AG20443 (cell line): ENCODE measurements at regions not wholly inside any gene's neighbourhood (a gene's known extent, or its start where the extent isn't known, plus 50 kb on each side); places are given as distances from the start of the nearest gene placed in this dataset.
"Not testable (repeated sequence)": the region's sequence is repeated elsewhere in the genome, so short reads cannot be mapped to it uniquely, and the experiment has no call there.

ENCODE experiments used
- DNase-seq: peaks from one replicate; pipeline ENCODE4 v3.0.0; 2012; ENCODE audit warnings: low spot score, mixed read lengths

DNA sequence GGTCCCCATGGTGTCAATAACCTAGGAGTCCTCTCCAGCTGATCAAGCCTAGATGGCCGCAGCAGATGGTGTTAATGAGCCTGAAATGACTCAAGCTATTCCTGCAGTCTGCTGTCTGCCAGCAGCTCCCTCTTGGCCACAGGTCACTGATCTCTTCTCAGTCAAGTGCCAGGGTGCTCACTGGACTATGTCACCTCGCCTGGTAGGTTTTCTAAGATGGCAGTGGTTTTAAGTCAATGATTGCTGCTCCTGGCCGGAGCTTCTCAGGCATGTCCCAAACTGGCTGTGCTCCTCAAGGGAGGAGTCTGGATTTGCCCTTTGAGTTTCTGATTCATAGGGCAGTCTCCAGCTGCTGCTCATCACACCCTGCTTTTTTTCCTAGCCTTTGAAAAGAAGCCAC lies 58.6 kb upstream of the SHISA6 start:
- DNase-seq = no peak

DNA sequence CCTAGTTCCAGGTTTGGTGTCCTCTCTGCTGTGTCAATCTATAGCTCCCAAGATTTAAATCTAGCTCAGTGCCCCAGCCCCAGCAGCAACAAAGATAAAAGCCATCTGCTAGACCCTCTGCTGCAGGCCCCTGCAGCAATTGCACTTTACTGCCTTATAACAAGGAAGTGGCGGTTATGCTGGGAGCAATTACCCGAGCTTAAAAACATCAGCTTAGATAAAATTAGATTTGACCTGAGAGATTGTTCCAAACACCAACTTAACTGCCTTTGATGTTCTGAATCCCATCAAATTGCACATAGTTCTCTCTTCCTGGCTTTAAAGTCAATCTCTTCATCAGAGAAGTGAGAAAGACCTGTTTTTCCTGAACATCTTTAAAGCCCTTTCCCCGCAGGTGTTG lies 62.4 kb upstream of the SHISA6 start:
- DNase-seq = no peak

DNA sequence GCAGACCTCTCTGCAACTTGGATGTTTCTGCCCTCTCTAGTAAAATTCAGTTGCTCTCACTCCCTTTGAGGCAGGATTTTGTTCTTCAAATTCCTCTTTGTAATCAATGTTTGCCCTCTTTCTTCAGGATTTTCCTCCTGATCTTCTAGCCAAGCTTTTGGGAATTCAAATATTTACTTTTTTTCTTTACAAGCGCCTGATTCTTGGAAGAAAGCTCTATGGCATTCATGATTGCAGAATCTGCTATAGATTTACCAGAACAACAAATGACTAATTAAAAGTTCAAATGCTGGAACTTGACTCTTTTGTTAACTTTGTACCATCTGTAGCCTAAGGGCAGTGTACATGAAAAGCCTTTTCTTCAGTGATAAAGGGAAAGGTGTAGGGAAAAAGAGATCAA lies 63.7 kb upstream of the SHISA6 start:
- no peak for DNase-seq

DNA sequence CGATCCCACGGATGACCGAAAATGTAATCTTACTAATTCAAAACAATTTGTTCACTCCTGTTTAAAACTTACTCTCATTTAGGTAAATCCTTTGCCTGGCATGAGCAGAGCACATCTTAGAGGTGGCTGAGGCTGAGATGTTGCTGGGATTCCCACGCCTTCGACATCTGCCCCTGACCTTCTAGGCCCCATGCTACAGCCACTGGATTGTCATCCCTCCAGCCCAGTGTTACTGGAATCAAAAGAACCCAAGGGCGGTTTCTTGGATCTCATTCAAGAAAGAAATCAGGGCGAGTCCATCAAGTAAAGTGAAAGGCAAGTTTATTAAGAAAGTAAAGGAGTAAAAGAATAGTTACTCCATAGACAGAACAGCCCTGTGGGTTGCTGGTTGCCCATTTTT lies 64.5 kb upstream of the SHISA6 start:
- no peak for DNase-seq

DNA sequence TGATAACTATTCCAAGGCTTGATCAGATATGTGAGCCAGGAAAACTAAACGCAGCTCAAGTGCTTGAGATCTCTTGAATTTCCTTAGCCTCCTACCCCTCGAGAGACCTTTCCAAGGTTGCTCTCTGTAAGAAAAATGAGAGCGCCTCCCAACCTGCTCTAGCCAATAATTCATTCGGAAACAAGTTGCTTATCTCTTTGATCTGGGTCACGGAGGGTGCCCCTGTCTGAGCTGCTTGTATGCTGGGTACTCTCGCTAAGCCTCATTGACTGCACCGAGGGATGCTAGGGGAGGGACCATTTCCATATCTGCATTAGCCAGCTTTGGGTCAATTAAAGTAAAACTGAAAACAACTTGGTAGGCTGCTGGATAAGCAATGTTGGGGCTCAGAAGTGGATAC lies 70.1 kb upstream of the SHISA6 start:
- DNase-seq = no peak

DNA sequence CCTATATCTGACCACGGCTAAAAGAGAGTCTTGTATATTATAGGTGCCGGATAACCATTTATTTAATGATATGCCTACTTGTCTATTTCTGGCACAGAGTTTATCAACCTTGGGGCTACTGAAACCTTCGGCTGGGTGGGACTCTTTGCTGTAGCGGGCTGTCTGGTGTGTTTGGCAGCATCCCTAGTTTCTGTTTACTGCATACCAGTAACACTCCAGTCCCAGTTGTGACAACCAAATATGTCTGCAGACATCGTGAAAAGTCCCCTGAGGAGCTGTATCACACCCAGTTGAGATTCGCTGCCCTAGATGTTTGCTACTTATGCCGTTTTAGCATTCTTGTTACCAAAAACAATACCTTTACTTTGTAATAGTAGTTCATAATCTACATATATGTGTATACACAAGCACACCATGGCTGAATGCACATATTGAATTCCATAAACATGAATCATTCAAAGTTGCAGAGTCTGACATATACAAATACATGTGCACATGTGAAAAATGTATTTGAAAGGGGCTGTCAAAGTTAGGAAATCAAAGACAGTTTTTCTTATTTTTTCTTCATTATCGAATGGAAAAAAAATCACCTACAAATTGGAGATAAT lies 89.1 kb upstream of the SHISA6 start:
- no peak for DNase-seq

DNA sequence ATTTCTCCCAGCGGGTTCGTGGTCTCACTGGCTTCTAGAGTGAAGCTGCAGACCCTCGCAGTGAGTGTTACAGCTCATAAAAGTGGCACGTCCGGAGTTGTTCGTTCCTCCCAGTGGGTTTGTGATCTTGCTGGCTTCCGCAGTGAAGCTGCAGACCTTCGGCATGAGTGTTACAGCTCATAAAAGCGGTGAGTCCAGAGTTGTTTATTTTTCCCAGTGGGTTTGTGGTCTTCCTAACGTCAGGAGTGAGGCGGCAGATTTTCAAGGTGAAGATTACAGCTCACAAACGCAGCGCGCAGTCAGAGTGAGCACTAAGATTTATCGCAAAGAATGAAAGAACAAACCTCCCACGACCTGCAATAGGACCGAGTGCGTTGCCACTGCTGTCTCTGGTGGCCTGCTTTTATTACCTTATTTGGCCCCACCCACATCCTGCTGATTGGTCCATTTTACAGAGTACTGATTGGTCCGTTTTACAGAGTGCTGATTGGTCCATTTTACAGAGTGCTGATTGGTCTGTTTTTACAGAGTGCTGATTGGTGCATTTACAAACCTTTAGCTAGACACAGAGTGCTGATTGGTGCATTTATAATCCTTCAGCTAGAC lies 90.0 kb upstream of the SHISA6 start:
- not testable (repeated sequence) for DNase-seq

DNA sequence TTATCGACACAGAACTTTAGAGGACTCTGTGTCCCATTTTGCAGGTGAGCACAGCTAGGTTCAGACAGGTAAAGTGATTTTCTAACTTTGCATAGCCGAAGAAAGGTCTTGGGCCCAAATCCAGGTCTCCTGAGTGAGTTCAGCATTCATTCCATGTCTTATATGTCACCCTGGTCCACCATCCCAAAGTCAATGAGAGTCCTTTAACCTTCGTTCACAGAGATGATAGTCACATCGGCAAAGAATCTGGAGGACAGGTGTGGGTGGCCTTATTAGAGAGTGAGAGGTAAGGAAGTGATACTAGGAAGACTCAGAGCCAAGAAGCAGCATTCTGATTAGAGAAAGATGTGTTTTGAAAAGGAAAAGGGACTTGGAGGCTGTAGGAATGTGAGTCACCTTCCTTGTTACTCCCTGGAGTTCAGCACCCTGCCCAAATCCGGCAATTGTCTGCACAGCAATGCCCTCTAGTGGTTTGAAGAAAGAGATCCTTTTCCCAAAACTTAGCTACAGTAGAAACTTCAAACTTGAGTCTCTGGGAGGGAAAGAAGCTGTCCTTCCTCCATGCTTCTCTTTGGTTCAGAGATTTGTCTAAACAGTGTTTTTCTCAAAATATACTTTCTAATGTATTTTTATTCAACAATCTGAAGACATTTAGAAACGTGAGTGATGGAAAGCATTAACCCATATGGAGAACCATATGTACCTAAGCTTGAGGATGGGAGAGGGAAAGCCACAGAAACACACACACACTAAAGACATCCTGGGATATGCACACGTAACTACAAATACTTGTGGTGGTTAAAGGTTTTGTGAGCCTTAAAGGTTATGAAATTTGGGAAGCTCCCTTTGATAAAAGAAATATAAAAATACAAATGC lies 96.4 kb upstream of the SHISA6 start:
- peak; percentile 42 for DNase-seq

DNA sequence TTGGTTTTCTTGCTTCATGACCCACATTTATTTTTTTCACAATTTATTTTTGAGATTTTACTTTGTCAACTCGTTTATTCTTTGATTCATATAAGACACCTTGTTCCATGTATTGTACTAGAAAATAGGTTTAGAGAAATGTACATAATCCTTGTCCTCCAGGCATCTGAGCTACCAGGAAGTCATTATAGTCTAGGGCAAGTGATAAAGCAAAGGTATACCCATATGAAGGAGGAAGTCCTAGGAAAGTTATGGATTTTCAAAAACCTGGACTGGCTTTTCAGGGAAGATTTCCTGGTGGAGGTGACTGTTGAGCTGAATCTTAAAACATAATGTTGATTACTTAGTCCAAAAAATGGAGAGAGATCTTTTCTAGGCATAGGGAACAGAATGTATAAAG lies 98.8 kb upstream of the SHISA6 start:
- no peak for DNase-seq

DNA sequence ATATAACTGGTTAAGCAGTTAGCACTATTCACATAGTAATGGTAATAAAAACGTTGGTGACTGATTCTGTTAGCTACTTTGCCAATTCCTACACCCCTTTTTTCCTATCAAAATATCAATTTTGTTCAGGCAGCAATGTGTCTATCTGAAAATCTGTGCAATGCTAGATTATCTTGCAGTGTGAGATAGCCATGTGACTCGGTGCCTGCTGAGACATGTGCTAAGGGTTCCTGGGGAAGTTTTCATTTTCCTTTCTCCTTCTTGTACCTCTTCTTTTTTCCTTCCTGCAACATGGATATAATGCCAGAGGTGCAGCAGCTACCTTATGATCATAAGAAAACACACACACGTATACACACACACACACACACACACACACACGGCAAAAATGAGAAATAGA lies 100.5 kb upstream of the SHISA6 start:
- DNase-seq = no peak

DNA sequence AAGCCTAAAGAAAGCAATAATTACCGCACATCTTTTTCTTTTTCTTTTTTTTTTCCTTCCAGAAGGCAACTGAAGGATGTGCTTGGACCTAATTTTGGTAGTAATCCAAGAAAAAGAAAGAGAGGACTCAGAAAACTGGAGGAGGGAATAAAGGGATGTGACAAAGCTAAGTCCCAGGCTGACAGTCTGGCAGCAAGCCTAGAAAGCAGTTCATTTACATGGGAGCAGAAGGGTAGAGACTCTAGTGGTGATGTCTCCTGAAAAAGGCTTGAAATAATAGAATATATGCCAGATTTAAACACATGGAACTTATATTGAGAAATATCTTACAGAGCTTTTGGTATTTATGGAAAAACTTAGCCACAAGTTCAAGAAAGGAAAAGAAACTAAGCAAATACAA lies 101.0 kb upstream of the SHISA6 start:
- DNase-seq = no peak

DNA sequence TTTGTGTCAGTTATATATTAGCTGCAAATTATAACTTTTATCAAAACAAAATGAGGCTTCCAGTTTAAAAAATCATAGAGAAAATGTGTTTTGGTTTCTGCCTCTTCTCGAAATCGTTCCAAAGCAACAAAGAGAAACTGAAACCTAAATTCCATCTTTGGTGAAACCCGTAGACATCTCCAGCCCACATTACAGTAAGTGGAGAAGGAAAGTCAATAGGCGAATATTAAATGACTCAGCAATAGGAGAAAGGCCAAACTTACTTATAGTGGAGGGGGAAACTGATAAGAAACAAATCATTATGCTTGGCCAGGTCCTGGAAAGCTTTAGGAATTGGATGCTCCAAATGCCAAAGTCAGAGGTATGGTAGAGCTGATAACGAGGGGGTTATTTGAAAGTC lies 103.0 kb upstream of the SHISA6 start:
- no peak for DNase-seq

DNA sequence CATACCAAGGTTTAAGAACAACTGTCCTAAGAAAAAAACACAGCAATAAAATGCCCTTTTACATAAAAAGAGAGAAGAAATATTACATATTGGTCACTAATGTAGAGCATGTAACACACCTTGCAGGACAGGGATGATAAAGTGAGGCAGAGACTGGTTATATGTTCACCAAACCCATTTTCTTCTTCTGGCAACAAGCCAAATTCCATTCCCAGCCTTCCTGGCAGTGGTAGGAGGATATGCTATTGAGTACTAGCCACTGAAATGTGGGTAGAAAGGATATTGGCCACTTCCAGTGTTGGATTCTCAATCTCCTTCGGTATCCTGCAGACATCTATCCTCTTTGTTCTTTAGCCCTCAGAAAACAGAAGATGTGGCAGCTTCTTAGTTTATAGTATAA lies 105.2 kb upstream of the SHISA6 start:
- no peak for DNase-seq

DNA sequence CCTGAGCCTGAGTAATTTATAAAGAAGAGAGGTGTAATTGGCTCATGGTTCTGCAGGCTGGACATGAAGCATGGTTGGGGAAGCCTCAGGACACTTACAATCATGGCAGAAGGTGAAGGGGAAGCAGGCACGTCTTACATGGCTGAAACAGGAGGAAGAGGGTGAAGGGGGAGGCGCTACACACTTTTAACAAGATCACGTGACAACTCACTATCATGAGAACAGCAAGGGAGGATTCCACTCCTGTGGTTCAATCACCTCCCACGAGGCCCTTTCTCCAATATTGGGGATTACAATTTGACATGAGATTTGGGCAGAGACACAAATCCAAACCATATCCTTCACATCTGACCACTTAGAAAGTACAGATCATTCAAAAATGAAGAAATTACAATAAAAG lies 110.6 kb upstream of the SHISA6 start:
- DNase-seq = no peak

DNA sequence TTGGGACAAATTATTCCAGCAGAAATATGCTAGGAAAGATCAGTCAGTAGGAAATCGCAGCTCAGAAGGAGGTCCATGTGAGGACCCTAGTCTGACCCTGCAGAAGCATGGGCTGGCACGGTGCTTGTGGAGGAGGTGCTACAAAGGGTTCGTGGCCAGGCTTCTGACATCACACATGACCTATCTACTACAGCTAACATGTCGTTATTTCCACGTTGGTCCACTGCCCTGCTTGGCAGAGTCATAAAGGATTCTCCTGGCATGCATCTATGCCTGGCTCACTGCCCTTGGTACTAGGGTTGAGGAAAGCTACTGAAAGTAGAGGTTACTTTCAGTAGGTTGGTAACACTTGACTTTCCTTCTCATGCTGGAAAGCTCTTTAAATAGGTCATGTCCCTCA lies 118.1 kb upstream of the SHISA6 start:
- DNase-seq = no peak

DNA sequence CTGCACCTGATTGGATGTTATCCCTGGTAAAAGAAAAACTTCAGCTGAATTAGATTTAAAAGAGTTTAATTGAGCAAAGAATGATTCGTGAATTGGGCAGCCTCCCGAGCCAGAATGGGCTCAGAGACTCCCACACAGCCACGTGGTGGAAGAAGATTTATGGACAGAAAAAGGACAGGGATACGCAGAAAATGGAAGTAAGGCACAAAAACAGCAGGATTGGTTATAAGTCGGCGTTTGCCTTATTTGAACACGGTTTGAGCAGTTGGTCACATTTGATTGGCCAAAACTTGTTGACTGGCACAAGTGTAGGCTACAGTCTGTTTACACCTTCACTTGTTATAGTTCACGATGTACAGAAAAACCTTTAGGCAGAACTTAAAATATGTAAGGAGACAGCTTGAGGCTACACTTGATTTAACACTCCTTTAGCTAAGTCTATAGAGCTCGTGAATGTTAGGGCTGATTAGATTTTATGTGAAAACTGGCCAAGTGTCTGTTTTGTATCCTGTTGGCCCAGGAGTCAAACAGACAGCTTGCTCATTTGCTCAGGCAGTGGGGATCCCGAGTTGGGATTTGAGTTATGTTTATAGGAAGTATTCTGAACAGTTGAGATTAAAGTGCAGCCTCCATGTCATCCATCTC lies 119.5 kb upstream of the SHISA6 start:
- DNase-seq = no peak

DNA sequence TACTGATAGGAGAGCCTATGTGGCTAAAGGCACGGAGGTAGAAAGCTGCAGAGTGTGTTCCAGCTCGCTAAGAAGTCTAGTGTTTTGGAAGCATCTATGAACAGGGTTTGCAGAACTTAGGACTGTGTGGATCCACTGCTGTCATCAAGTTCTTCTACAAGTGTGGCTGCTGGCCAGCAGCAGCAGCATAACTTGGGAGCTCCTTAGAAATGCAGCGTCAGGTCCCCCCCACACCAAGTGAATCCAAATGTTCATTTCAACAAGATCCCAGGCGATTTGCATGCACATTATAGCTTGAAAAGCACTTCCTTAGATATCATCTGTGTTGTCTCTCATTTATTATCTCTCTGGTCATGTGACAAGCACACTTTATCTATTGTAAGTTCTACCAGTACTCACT lies 131.9 kb upstream of the SHISA6 start:
- DNase-seq = no peak

DNA sequence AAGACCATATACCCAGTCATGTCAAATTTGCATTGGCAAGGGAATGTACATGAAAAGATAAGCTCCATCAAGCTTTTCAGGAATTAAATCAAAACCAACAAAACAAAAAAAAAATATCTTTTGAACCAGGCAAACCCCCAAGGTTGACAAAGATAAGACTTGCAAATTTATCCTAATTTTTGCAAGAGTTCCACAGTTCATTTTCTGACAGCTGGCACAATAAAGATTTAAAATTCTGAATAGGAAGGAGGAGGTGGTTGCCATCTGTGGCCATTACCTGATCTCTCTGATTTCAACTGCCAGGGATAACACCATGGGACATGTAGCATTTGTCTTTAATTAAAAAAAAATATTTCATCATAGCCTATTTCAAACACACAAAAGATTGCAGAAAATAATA lies 135.9 kb upstream of the SHISA6 start:
- no peak for DNase-seq

DNA sequence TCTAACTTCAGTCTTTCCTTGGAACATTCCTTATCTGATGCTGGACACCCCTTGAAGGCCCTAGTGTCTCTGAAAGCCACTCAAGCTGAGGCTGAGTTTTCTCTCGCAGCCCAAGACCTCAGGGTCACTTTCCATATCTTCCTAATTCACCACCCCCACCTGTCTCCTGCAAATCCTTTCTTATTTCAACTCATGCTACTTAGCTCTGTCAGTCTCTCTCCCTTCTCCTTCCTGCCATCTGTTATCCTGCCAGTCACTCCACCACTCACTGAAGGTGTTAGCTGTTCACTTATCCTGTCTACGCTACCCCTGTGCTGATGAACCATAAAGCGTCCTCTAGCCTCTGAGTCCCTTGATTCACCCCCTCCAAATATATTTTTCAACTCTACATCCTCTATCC lies 143.9 kb upstream of the SHISA6 start:
- DNase-seq = no peak

DNA sequence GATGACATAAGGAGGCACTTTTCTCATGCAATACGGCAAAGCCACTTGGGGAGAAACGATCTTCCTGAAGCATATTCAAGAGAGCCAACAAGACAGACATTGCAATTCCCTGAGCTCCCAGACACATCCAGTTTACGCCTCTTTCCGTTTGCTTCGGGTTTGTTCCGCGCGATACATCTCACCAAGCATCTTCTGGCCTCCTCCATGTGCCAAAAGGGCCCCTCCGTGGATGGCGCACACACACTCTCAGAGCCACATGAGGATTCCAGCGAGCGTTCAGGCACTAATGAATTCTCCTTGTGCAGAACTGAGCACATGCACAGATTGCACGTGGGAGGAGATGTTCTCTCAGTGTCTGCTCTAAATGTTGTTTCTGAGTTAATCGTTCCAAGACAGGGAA lies 146.7 kb upstream of the SHISA6 start:
- no peak for DNase-seq

DNA sequence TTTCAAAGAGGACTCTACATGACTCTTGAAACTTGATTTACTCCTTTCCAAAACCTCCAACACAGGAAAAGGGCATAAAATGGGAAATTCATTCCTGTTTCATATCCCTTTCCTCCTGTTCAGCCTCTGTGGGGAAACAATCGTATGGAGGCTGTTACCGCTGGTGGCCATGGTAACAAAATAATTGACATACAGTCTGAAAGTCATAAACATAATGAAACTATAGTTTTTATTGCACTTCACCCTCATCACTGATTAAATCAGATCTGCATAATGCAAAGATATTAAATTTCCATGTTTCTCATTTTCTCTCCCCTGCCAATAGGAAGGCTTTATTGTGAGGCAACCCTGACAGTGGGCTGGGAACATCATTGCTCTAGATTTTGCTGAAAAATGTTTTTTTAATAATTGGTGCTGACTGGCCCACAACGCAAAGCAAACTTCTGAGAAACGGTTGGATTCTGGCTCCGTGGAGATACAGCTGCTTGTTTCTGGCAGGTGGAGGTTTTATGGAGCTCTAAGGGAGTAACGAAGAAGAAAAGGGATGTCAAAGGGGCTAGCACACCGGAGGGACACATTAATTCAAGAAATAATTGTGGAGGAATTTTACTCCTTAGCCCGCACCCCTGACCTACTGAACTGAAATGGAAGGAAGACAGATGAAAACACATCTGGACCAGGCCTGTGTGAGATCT lies 154.2 kb upstream of the SHISA6 start:
- DNase-seq = no peak

DNA sequence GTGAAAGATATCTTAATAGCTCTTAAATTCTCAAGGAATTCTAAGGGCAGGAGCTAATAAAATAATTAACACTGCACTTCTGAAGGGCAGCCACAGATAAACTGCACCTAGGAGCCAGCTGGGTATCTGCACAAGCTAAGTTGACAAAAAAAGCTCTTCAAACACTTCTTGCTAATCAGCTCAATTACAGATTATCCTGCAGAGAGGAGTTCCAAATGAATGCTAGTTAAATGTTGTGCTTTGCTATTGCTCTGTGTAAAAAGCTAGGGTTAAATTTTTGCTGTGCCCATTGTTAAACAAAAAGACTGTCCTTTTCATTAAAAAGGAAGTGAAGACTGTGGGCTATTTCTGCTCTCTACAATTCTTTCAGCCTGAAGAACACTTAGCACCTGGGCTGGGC lies 158.5 kb upstream of the SHISA6 start:
- no peak for DNase-seq
